HG03439 (cell line): ENCODE measurements at regions not wholly inside any gene's neighbourhood (a gene's known extent, or its start where the extent isn't known, plus 50 kb on each side); places are given as distances from the start of the nearest gene placed in this dataset.

ENCODE experiments used
- ATAC-seq: cut with Tn5 transposase; IDR thresholded peaks from one replicate; pipeline ENCODE4 v1.9.1; 2021; ENCODE audit warnings: mild to moderate bottlenecking, moderate library complexity; ENCODE audit not compliant: unreplicated experiment

- ATAC-seq, result no peak
These were observed 194.2 kb upstream of the CNR1 start for GRCh38 chr6:88360203-88360797.

- no peak for ATAC-seq
These were observed 193.5 kb upstream of the CNR1 start for GRCh38 chr6:88359530-88360202.

GRCh38 chr6:88358846-88359245, 192.7 kb upstream of the CNR1 start:
- ATAC-seq, result no peak

GRCh38 chr6:88349511-88349910, 183.4 kb upstream of the CNR1 start:
- ATAC-seq, result no peak

GRCh38 chr6:88342336-88342735, 176.2 kb upstream of the CNR1 start:
- ATAC-seq, result no peak

GRCh38 chr6:88339761-88340160, 173.6 kb upstream of the CNR1 start:
- no peak for ATAC-seq

GRCh38 chr6:88321306-88321705, 155.2 kb upstream of the CNR1 start:
- ATAC-seq, result no peak

- ATAC-seq, result no peak
These were observed 145.4 kb upstream of the CNR1 start for GRCh38 chr6:88311561-88311960.

- ATAC-seq, result no peak
These were observed 138.4 kb upstream of the CNR1 start for GRCh38 chr6:88304520-88304919.

GRCh38 chr6:88302769-88303225, 136.7 kb upstream of the CNR1 start:
- no peak for ATAC-seq

- ATAC-seq, result no peak
These were observed 136.0 kb upstream of the CNR1 start for GRCh38 chr6:88301888-88302768.

GRCh38 chr6:88301256-88301655, 135.1 kb upstream of the CNR1 start:
- ATAC-seq, result no peak

- ATAC-seq, result no peak
These were observed 132.1 kb upstream of the CNR1 start for GRCh38 chr6:88298066-88298845.

- ATAC-seq, result no peak
These were observed 130.5 kb upstream of the CNR1 start for GRCh38 chr6:88296694-88297093.

GRCh38 chr6:88295663-88296062, 129.5 kb upstream of the CNR1 start:
- ATAC-seq, result no peak

- no peak for ATAC-seq
These were observed 128.6 kb upstream of the CNR1 start for GRCh38 chr6:88294702-88295101.

GRCh38 chr6:88290411-88290810, 124.3 kb upstream of the CNR1 start:
- no peak for ATAC-seq

- no peak for ATAC-seq
These were observed 121.5 kb upstream of the CNR1 start for GRCh38 chr6:88287696-88288095.

GRCh38 chr6:88276331-88276730, 110.2 kb upstream of the CNR1 start:
- ATAC-seq, result no peak

- ATAC-seq, result no peak
These were observed 102.4 kb upstream of the CNR1 start for GRCh38 chr6:88268508-88268907.

GRCh38 chr6:88266126-88266525, 100.0 kb upstream of the CNR1 start:
- no peak for ATAC-seq
